AG04450 (cell line): ENCODE measurements at regions not wholly inside any gene's neighbourhood (a gene's known extent, or its start where the extent isn't known, plus 50 kb on each side); places are given as distances from the start of the nearest gene placed in this dataset.

Source experiments
- CTCF ChIA-PET: fragments of 300-600, 350-600 bp; formaldehyde crosslinking; extraction: SDS; loops from one replicate; lab custom pipeline; 2022; ENCODE audit warnings: antibody characterized with exemption, inconsistent platforms; lab: Charles Lee
- POLR2A ChIA-PET: fragments of 350-600 bp; formaldehyde crosslinking; extraction: SDS; loops from one replicate; lab custom pipeline; 2021; ENCODE audit warnings: antibody characterized with exemption, inconsistent platforms; lab: Yijun Ruan, JAX
- DNase-seq: peaks from one replicate; pipeline ENCODE4 v3.0.0-alpha.2; 2011; ENCODE audit warnings: low read depth, low spot score
- H3K27ac ChIP-seq: one replicate; pipeline ENCODE4 v1.5.1; 2012; ENCODE audit warnings: low read depth, low read length, control low read depth
- H3K27me3 ChIP-seq: one replicate; pipeline ENCODE4 v1.6.0; 2012; ENCODE audit warnings: low read length; ENCODE audit not compliant: control insufficient read depth, insufficient read depth
- H3K4me3 ChIP-seq: 2 replicates; pipeline ENCODE4 v1.5.1; 2011; ENCODE audit warnings: mild to moderate bottlenecking, low read depth, low read length, control low read depth
- H3K9me3 ChIP-seq: 2 replicates; pipeline ENCODE4 v1.5.1; 2012; ENCODE audit warnings: low read length; ENCODE audit not compliant: control insufficient read depth, insufficient read depth
- TF ChIP-seq, protein P1 (sequence below): IDR thresholded peaks from 2 replicates; pipeline ENCODE4 v1.5.1; 2011; ENCODE audit warnings: low read depth, low read length, control low read depth, inconsistent platforms

DNA sequence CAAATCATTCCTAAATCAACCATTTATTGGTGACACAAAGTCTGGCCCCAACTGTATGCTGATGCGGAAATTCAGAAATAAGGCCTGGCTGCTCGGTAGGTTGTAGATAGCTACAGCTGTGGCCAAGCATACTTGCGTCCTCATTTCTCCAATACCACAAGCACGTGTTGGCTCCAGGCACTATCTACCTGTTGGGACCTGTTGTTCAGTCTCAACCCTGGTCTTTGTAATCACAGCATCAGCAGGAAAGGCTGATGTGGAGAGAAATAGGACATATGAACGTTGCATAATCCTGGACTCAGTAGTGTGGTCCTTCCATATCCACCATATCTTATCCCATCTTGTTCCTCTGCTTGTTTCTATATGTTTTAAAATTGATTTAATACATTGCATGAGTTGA lies 212.6 kb downstream of the PMAIP1 start:
- H3K4me3 ChIP-seq = no peak overlapping the region
- DNase-seq = no peak
- TF ChIP-seq, protein P1, sequence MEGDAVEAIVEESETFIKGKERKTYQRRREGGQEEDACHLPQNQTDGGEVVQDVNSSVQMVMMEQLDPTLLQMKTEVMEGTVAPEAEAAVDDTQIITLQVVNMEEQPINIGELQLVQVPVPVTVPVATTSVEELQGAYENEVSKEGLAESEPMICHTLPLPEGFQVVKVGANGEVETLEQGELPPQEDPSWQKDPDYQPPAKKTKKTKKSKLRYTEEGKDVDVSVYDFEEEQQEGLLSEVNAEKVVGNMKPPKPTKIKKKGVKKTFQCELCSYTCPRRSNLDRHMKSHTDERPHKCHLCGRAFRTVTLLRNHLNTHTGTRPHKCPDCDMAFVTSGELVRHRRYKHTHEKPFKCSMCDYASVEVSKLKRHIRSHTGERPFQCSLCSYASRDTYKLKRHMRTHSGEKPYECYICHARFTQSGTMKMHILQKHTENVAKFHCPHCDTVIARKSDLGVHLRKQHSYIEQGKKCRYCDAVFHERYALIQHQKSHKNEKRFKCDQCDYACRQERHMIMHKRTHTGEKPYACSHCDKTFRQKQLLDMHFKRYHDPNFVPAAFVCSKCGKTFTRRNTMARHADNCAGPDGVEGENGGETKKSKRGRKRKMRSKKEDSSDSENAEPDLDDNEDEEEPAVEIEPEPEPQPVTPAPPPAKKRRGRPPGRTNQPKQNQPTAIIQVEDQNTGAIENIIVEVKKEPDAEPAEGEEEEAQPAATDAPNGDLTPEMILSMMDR = no peak
- CTCF ChIA-PET = no interaction called here
- no peaks in the 10 kb centered on the region for H3K27me3 ChIP-seq
- no peak overlapping the region for H3K27ac ChIP-seq
- no peaks in the 10 kb centered on the region for H3K9me3 ChIP-seq
- POLR2A ChIA-PET = no interaction called here

GRCh38 chr18:60111525-60111924 lies 211.7 kb downstream of the PMAIP1 start:
- TF ChIP-seq, protein P1 = no peak
- Histone ChIP-seq H3K9me3 (no peaks in the 10 kb centered on the region), H3K4me3 (no peak overlapping the region), H3K27ac (no peak overlapping the region), H3K27me3 (no peaks in the 10 kb centered on the region)
- ChIA-PET CTCF (no interaction called here), POLR2A (no interaction called here)
- no peak for DNase-seq

DNA sequence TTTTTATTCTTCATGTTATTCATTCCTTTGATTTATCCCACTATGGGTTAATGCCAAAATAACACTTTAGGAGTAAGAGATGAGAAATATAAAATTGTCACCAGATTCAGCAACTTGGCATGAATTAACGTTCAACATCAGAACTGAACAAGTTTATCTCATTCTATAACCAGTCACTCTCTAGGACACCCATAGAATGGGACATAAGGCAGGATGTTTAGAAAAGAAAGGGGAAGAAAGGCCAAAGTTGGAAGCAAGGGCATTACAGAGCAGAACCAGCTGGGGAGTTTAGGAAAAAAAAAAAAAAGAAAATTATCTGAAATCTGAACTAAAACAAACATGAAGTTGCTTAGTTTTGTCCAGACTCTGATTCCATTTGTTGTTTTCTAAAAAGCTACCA lies 211.0 kb downstream of the PMAIP1 start:
- no peak for DNase-seq
- no peaks in the 10 kb centered on the region for H3K27me3 ChIP-seq
- no peak overlapping the region for H3K4me3 ChIP-seq
- POLR2A ChIA-PET = no interaction called here
- TF ChIP-seq, protein P1 = no peak
- CTCF ChIA-PET = no interaction called here
- no peaks in the 10 kb centered on the region for H3K9me3 ChIP-seq
- H3K27ac ChIP-seq = no peak overlapping the region

- POLR2A ChIA-PET = no interaction called here
- Histone ChIP-seq H3K9me3 (no peaks in the 10 kb centered on the region), H3K27ac (no peak overlapping the region), H3K27me3 (no peaks in the 10 kb centered on the region), H3K4me3 (no peak overlapping the region)
- CTCF ChIA-PET = interaction anchor here (1.0 kb wide), 1 partner anchor 105 kb away, joined by 3 read pairs; no protein-coding TSS in a partner anchor
- DNase-seq = no peak
- TF ChIP-seq, protein P1 = no peak
Observed at GRCh38 chr18:60100778-60101177, 201.0 kb downstream of the PMAIP1 start.

- DNase-seq = no peak
- no peaks in the 10 kb centered on the region for H3K27me3 ChIP-seq
- CTCF ChIA-PET = no interaction called here
- no peak overlapping the region for H3K27ac ChIP-seq
- TF ChIP-seq, protein P1 = no peak
- POLR2A ChIA-PET = no interaction called here
- H3K9me3 ChIP-seq = no peaks in the 10 kb centered on the region
- no peak overlapping the region for H3K4me3 ChIP-seq
Observed at GRCh38 chr18:60099709-60100108, 199.9 kb downstream of the PMAIP1 start.
